ENCODE measurements at regions not wholly inside any gene's neighbourhood (a gene's known extent, or its start where the extent isn't known, plus 50 kb on each side); places are given as distances from the start of the nearest gene placed in this dataset.
"Not testable (repeated sequence)": the region's sequence is repeated elsewhere in the genome, so short reads cannot be mapped to it uniquely, and the experiment has no call there.

- not testable (repeated sequence) for H3K9ac ChIP-seq (ENCODE audit: low read depth, low read length); H3K4me1 ChIP-seq (ENCODE audit: control insufficient read depth, insufficient read depth, low read length); H3K36me3 ChIP-seq (ENCODE audit: control insufficient read depth, insufficient read depth, low read length); H3K9me3 ChIP-seq (ENCODE audit: control insufficient read depth, insufficient read depth, low read length); H3K27me3 ChIP-seq (ENCODE audit: control insufficient read depth, insufficient read depth, low read length); H3K4me3 ChIP-seq (ENCODE audit: low read depth, low read length)
Measured at GRCh38 chr2:87668361-87668760, 79.5 kb upstream of the PLGLB2 start.

GRCh38 chr2:87669633-87670231 is 78.2 kb upstream of the PLGLB2 start:
- not testable (repeated sequence) for H3K9ac ChIP-seq (ENCODE audit: low read depth, low read length); H3K36me3 ChIP-seq (ENCODE audit: control insufficient read depth, insufficient read depth, low read length); H3K27me3 ChIP-seq (ENCODE audit: control insufficient read depth, insufficient read depth, low read length); H3K4me1 ChIP-seq (ENCODE audit: control insufficient read depth, insufficient read depth, low read length); H3K4me3 ChIP-seq (ENCODE audit: low read depth, low read length); H3K9me3 ChIP-seq (ENCODE audit: control insufficient read depth, insufficient read depth, low read length)

- not testable (repeated sequence) for H3K4me1 ChIP-seq (ENCODE audit: control insufficient read depth, insufficient read depth, low read length); H3K27me3 ChIP-seq (ENCODE audit: control insufficient read depth, insufficient read depth, low read length); H3K4me3 ChIP-seq (ENCODE audit: low read depth, low read length); H3K9ac ChIP-seq (ENCODE audit: low read depth, low read length); H3K36me3 ChIP-seq (ENCODE audit: control insufficient read depth, insufficient read depth, low read length); H3K9me3 ChIP-seq (ENCODE audit: control insufficient read depth, insufficient read depth, low read length)
Measured at GRCh38 chr2:87672404-87672803, 75.5 kb upstream of the PLGLB2 start.

GRCh38 chr2:87674729-87675128 is 73.2 kb upstream of the PLGLB2 start:
- not testable (repeated sequence) for H3K27me3 ChIP-seq (ENCODE audit: control insufficient read depth, insufficient read depth, low read length); H3K4me1 ChIP-seq (ENCODE audit: control insufficient read depth, insufficient read depth, low read length); H3K4me3 ChIP-seq (ENCODE audit: low read depth, low read length); H3K9ac ChIP-seq (ENCODE audit: low read depth, low read length); H3K9me3 ChIP-seq (ENCODE audit: control insufficient read depth, insufficient read depth, low read length); H3K36me3 ChIP-seq (ENCODE audit: control insufficient read depth, insufficient read depth, low read length)

GRCh38 chr2:87675487-87675886 is 72.4 kb upstream of the PLGLB2 start:
- H3K9ac ChIP-seq (ENCODE audit: low read depth, low read length); H3K4me1 ChIP-seq (ENCODE audit: control insufficient read depth, insufficient read depth, low read length); H3K27me3 ChIP-seq (ENCODE audit: control insufficient read depth, insufficient read depth, low read length); H3K9me3 ChIP-seq (ENCODE audit: control insufficient read depth, insufficient read depth, low read length); H3K36me3 ChIP-seq (ENCODE audit: control insufficient read depth, insufficient read depth, low read length); H3K4me3 ChIP-seq (ENCODE audit: low read depth, low read length): not testable (repeated sequence)

GRCh38 chr2:87677421-87677923 is 70.4 kb upstream of the PLGLB2 start:
- not testable (repeated sequence) for H3K9ac ChIP-seq (ENCODE audit: low read depth, low read length); H3K9me3 ChIP-seq (ENCODE audit: control insufficient read depth, insufficient read depth, low read length); H3K4me3 ChIP-seq (ENCODE audit: low read depth, low read length); H3K36me3 ChIP-seq (ENCODE audit: control insufficient read depth, insufficient read depth, low read length); H3K27me3 ChIP-seq (ENCODE audit: control insufficient read depth, insufficient read depth, low read length); H3K4me1 ChIP-seq (ENCODE audit: control insufficient read depth, insufficient read depth, low read length)

- H3K4me1 ChIP-seq (ENCODE audit: control insufficient read depth, insufficient read depth, low read length); H3K4me3 ChIP-seq (ENCODE audit: low read depth, low read length); H3K36me3 ChIP-seq (ENCODE audit: control insufficient read depth, insufficient read depth, low read length); H3K27me3 ChIP-seq (ENCODE audit: control insufficient read depth, insufficient read depth, low read length); H3K9ac ChIP-seq (ENCODE audit: low read depth, low read length); H3K9me3 ChIP-seq (ENCODE audit: control insufficient read depth, insufficient read depth, low read length): not testable (repeated sequence)
Measured at GRCh38 chr2:87678742-87679173, 69.1 kb upstream of the PLGLB2 start.

GRCh38 chr2:87679950-87680349 is 67.9 kb upstream of the PLGLB2 start:
- not testable (repeated sequence) for H3K4me3 ChIP-seq (ENCODE audit: low read depth, low read length); H3K36me3 ChIP-seq (ENCODE audit: control insufficient read depth, insufficient read depth, low read length); H3K4me1 ChIP-seq (ENCODE audit: control insufficient read depth, insufficient read depth, low read length); H3K27me3 ChIP-seq (ENCODE audit: control insufficient read depth, insufficient read depth, low read length); H3K9me3 ChIP-seq (ENCODE audit: control insufficient read depth, insufficient read depth, low read length); H3K9ac ChIP-seq (ENCODE audit: low read depth, low read length)

GRCh38 chr2:87680691-87681090 is 67.2 kb upstream of the PLGLB2 start:
- not testable (repeated sequence) for H3K27me3 ChIP-seq (ENCODE audit: control insufficient read depth, insufficient read depth, low read length); H3K4me1 ChIP-seq (ENCODE audit: control insufficient read depth, insufficient read depth, low read length); H3K9me3 ChIP-seq (ENCODE audit: control insufficient read depth, insufficient read depth, low read length); H3K36me3 ChIP-seq (ENCODE audit: control insufficient read depth, insufficient read depth, low read length); H3K4me3 ChIP-seq (ENCODE audit: low read depth, low read length); H3K9ac ChIP-seq (ENCODE audit: low read depth, low read length)

- not testable (repeated sequence) for H3K9me3 ChIP-seq (ENCODE audit: control insufficient read depth, insufficient read depth, low read length); H3K36me3 ChIP-seq (ENCODE audit: control insufficient read depth, insufficient read depth, low read length); H3K9ac ChIP-seq (ENCODE audit: low read depth, low read length); H3K4me3 ChIP-seq (ENCODE audit: low read depth, low read length); H3K27me3 ChIP-seq (ENCODE audit: control insufficient read depth, insufficient read depth, low read length); H3K4me1 ChIP-seq (ENCODE audit: control insufficient read depth, insufficient read depth, low read length)
Measured at GRCh38 chr2:87683451-87683850, 64.4 kb upstream of the PLGLB2 start.

GRCh38 chr2:87683961-87684360 is 63.9 kb upstream of the PLGLB2 start:
- not testable (repeated sequence) for H3K36me3 ChIP-seq (ENCODE audit: control insufficient read depth, insufficient read depth, low read length); H3K9me3 ChIP-seq (ENCODE audit: control insufficient read depth, insufficient read depth, low read length); H3K27me3 ChIP-seq (ENCODE audit: control insufficient read depth, insufficient read depth, low read length); H3K4me1 ChIP-seq (ENCODE audit: control insufficient read depth, insufficient read depth, low read length); H3K9ac ChIP-seq (ENCODE audit: low read depth, low read length); H3K4me3 ChIP-seq (ENCODE audit: low read depth, low read length)

- H3K9ac ChIP-seq (ENCODE audit: low read depth, low read length); H3K36me3 ChIP-seq (ENCODE audit: control insufficient read depth, insufficient read depth, low read length); H3K9me3 ChIP-seq (ENCODE audit: control insufficient read depth, insufficient read depth, low read length); H3K4me3 ChIP-seq (ENCODE audit: low read depth, low read length); H3K27me3 ChIP-seq (ENCODE audit: control insufficient read depth, insufficient read depth, low read length); H3K4me1 ChIP-seq (ENCODE audit: control insufficient read depth, insufficient read depth, low read length): not testable (repeated sequence)
Measured at GRCh38 chr2:87685558-87685957, 62.3 kb upstream of the PLGLB2 start.

All from iPS-15b (cell line).